ENCODE measurements at regions not wholly inside any gene's neighbourhood (a gene's known extent, or its start where the extent isn't known, plus 50 kb on each side); places are given as distances from the start of the nearest gene placed in this dataset.

DNA sequence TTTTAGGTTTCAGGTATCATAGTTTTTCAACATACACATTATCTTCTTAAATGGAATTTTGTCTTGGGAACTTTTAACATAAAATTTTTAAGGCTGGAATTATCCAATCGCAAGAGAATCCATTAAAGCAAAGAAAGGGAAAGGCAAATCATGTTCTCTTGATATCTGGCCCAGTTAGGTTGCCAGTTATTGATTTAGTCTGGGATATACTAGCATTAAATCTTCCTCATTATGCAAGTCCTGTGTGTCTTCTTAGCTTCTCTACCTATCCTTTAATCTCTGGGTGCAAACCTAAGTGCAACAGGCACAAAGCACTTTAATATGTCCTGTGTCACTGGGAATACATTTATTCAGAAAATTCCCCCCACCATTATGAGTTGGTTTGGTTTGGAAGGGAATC lies 75.4 kb upstream of the CNTLN start (continued):
- TF ChIP-seq PATZ1 (CRISPR knock-in tag; IDR thresholded peaks at IDR 0.05; ENCODE audit: borderline replicate concordance) (no peak), TCF4 (CRISPR knock-in tag; IDR thresholded peaks at IDR 0.05; ENCODE audit: borderline replicate concordance) (no peak), BACH2 (CRISPR knock-in tag; IDR thresholded peaks at IDR 0.05; ENCODE audit: borderline replicate concordance) (no peak), ZFP30 (CRISPR knock-in tag; IDR thresholded peaks at IDR 0.05) (no peak), RARB (CRISPR knock-in tag; IDR thresholded peaks at IDR 0.05) (no peak)

- no peak for ATAC-seq
These were observed 77.1 kb upstream of the CNTLN start for GRCh38 chr9:17057729-17058128.

More at GRCh38 chr9:17057729-17058128, 77.1 kb upstream of the CNTLN start:
- TF ChIP-seq TOX (CRISPR knock-in tag; IDR thresholded peaks at IDR 0.05; ENCODE audit: borderline replicate concordance): no peak
- no peak for TF ChIP-seq CSDC2 (CRISPR knock-in tag; IDR thresholded peaks at IDR 0.05)
- TF ChIP-seq ESRRG (CRISPR knock-in tag; IDR thresholded peaks at IDR 0.05): no peak
- no peak for TF ChIP-seq POU6F1 (CRISPR knock-in tag; IDR thresholded peaks at IDR 0.05; ENCODE audit: borderline replicate concordance, low read depth)
- TF ChIP-seq PATZ1 (CRISPR knock-in tag; IDR thresholded peaks at IDR 0.05; ENCODE audit: borderline replicate concordance): no peak
- no peak for TF ChIP-seq ZFP30 (CRISPR knock-in tag; IDR thresholded peaks at IDR 0.05)
- TF ChIP-seq ZNF565 (CRISPR knock-in tag; conservative IDR thresholded peaks at IDR 0.05; ENCODE audit: low read depth): no peak
- no peak for TF ChIP-seq ZNF8 (CRISPR knock-in tag; IDR thresholded peaks at IDR 0.05)
- TF ChIP-seq BACH2 (CRISPR knock-in tag; IDR thresholded peaks at IDR 0.05; ENCODE audit: borderline replicate concordance): no peak
- no peak for TF ChIP-seq RARB (CRISPR knock-in tag; IDR thresholded peaks at IDR 0.05)
- no peak for TF ChIP-seq GLIS3 (CRISPR knock-in tag; IDR thresholded peaks at IDR 0.05)
- no peak for TF ChIP-seq CSRNP3 (CRISPR knock-in tag; IDR thresholded peaks at IDR 0.05)
- no peak for TF ChIP-seq ISL1 (CRISPR knock-in tag; IDR thresholded peaks at IDR 0.05)
- TF ChIP-seq CREB5 (CRISPR knock-in tag; IDR thresholded peaks at IDR 0.05; ENCODE audit: low read depth): no peak
- no peak for TF ChIP-seq TSHZ2 (CRISPR knock-in tag; IDR thresholded peaks at IDR 0.05)
- TF ChIP-seq TCF4 (CRISPR knock-in tag; IDR thresholded peaks at IDR 0.05; ENCODE audit: borderline replicate concordance): no peak
- TF ChIP-seq ZFP3 (CRISPR knock-in tag; IDR thresholded peaks at IDR 0.05): no peak
- TF ChIP-seq PPARA (CRISPR knock-in tag; IDR thresholded peaks at IDR 0.05; ENCODE audit: borderline replicate concordance): no peak
